Activated T-cell treated with anti-CD3 and anti-CD28 coated beads, Interleukin-2, amount 50 U/mL, for 4 hours (primary cell): ENCODE measurements at regions not wholly inside any gene's neighbourhood (a gene's known extent, or its start where the extent isn't known, plus 50 kb on each side); places are given as distances from the start of the nearest gene placed in this dataset.
"Not testable (repeated sequence)": the region's sequence is repeated elsewhere in the genome, so short reads cannot be mapped to it uniquely, and the experiment has no call there.

Experiments
- ATAC-seq, 2 donors: fragments of 200-7000 bp; cut with Tn5 transposase; one replicate each; pipeline ENCODE4 v1.10.0; 2021
- DNase-seq: peaks from one replicate; pipeline ENCODE4 v3.0.0-alpha.2; 2020
- H3K27me3 Mint-ChIP-seq: one replicate; pipeline ENCODE4 v1.8.0; 2021; ENCODE audit warnings: low read depth, mixed read lengths
- H3K36me3 Mint-ChIP-seq: one replicate; pipeline ENCODE4 v1.8.0; 2022; ENCODE audit warnings: mixed read lengths; ENCODE audit not compliant: insufficient read depth
- H3K4me1 Mint-ChIP-seq: one replicate; pipeline ENCODE4 v1.8.0; 2021; ENCODE audit warnings: low read depth, mixed read lengths
- H3K4me3 Mint-ChIP-seq: one replicate; pipeline ENCODE4 v1.8.0; 2021; ENCODE audit warnings: mild to moderate bottlenecking, moderate library complexity, mixed read lengths
- H3K9me3 Mint-ChIP-seq: one replicate; pipeline ENCODE4 v1.8.0; 2021; ENCODE audit warnings: mixed read lengths

GRCh38 chr2:13515254-13515653 lies 798.5 kb downstream of the TRIB2 start:
- ATAC-seq (no peak), DNase-seq (no peak)
- no peak overlapping the region for H3K4me3 Mint-ChIP-seq
- H3K4me1 Mint-ChIP-seq, result no peaks in the 10 kb centered on the region
- H3K36me3 Mint-ChIP-seq, result no peaks in the 10 kb centered on the region
- no peaks in the 10 kb centered on the region for H3K9me3 Mint-ChIP-seq
- H3K27me3 Mint-ChIP-seq, result no peaks in the 10 kb centered on the region

- no peaks in the 10 kb centered on the region for H3K27me3 Mint-ChIP-seq
- H3K4me3 Mint-ChIP-seq, result no peak overlapping the region
- ATAC-seq (no peak), DNase-seq (no peak)
- H3K4me1 Mint-ChIP-seq, result no peaks in the 10 kb centered on the region
- peaks cover 4% of the 10 kb centered on the region for H3K9me3 Mint-ChIP-seq
- no peaks in the 10 kb centered on the region for H3K36me3 Mint-ChIP-seq
These were observed 805.4 kb downstream of the TRIB2 start for GRCh38 chr2:13522096-13522495.

GRCh38 chr2:13522917-13523821 lies 806.4 kb downstream of the TRIB2 start:
- H3K4me3 Mint-ChIP-seq, result no peak overlapping the region
- H3K27me3 Mint-ChIP-seq, result no peaks in the 10 kb centered on the region
- no peaks in the 10 kb centered on the region for H3K4me1 Mint-ChIP-seq
- DNase-seq (no peak), ATAC-seq (no peak)
- peaks cover 4% of the 10 kb centered on the region for H3K9me3 Mint-ChIP-seq
- no peaks in the 10 kb centered on the region for H3K36me3 Mint-ChIP-seq

- Mint-ChIP-seq H3K4me1 (no peaks in the 10 kb centered on the region), H3K27me3 (no peaks in the 10 kb centered on the region), H3K4me3 (no peak overlapping the region), H3K9me3 (peaks cover 4% of the 10 kb centered on the region), H3K36me3 (no peaks in the 10 kb centered on the region)
- ATAC-seq (no peak), DNase-seq (no peak)
These were observed 807.8 kb downstream of the TRIB2 start for GRCh38 chr2:13524492-13524891.

GRCh38 chr2:13531735-13532410 lies 815.1 kb downstream of the TRIB2 start:
- H3K9me3 Mint-ChIP-seq, H3K4me3 Mint-ChIP-seq, H3K36me3 Mint-ChIP-seq, DNase-seq, H3K4me1 Mint-ChIP-seq, ATAC-seq, H3K27me3 Mint-ChIP-seq: not testable (repeated sequence)

GRCh38 chr2:13532781-13533523 lies 816.2 kb downstream of the TRIB2 start:
- ATAC-seq, DNase-seq, H3K36me3 Mint-ChIP-seq, H3K27me3 Mint-ChIP-seq, H3K9me3 Mint-ChIP-seq, H3K4me3 Mint-ChIP-seq, H3K4me1 Mint-ChIP-seq: not testable (repeated sequence)

GRCh38 chr2:13533524-13533922 lies 816.8 kb downstream of the TRIB2 start:
- no peak for ATAC-seq
- Mint-ChIP-seq H3K9me3 (no peaks in the 10 kb centered on the region), H3K4me1 (no peaks in the 10 kb centered on the region), H3K27me3 (no peaks in the 10 kb centered on the region), H3K36me3 (no peaks in the 10 kb centered on the region), H3K4me3 (no peak overlapping the region)
- DNase-seq, result no peak

GRCh38 chr2:13536941-13537340 lies 820.2 kb downstream of the TRIB2 start:
- Mint-ChIP-seq H3K36me3 (no peaks in the 10 kb centered on the region), H3K27me3 (no peaks in the 10 kb centered on the region), H3K9me3 (no peaks in the 10 kb centered on the region), H3K4me1 (no peaks in the 10 kb centered on the region), H3K4me3 (no peak overlapping the region)
- ATAC-seq, result no peak
- no peak for DNase-seq

GRCh38 chr2:13537771-13538349 lies 821.1 kb downstream of the TRIB2 start:
- no peaks in the 10 kb centered on the region for H3K4me1 Mint-ChIP-seq
- H3K36me3 Mint-ChIP-seq, result no peaks in the 10 kb centered on the region
- ATAC-seq (no peak), DNase-seq (no peak)
- H3K9me3 Mint-ChIP-seq, result no peaks in the 10 kb centered on the region
- no peak overlapping the region for H3K4me3 Mint-ChIP-seq
- no peaks in the 10 kb centered on the region for H3K27me3 Mint-ChIP-seq

- no peak for DNase-seq
- H3K27me3 Mint-ChIP-seq, result no peaks in the 10 kb centered on the region
- H3K4me1 Mint-ChIP-seq, result no peaks in the 10 kb centered on the region
- no peaks in the 10 kb centered on the region for H3K9me3 Mint-ChIP-seq
- no peak for ATAC-seq
- no peak overlapping the region for H3K4me3 Mint-ChIP-seq
- H3K36me3 Mint-ChIP-seq, result no peaks in the 10 kb centered on the region
These were observed 822.6 kb downstream of the TRIB2 start for GRCh38 chr2:13539296-13539695.

- H3K4me3 Mint-ChIP-seq, result no peak overlapping the region
- ATAC-seq (no peak), DNase-seq (no peak)
- no peaks in the 10 kb centered on the region for H3K4me1 Mint-ChIP-seq
- no peaks in the 10 kb centered on the region for H3K27me3 Mint-ChIP-seq
- no peaks in the 10 kb centered on the region for H3K36me3 Mint-ChIP-seq
- no peaks in the 10 kb centered on the region for H3K9me3 Mint-ChIP-seq
These were observed 825.3 kb downstream of the TRIB2 start for GRCh38 chr2:13542061-13542460.

- no peaks in the 10 kb centered on the region for H3K4me1 Mint-ChIP-seq
- H3K27me3 Mint-ChIP-seq, result no peaks in the 10 kb centered on the region
- ATAC-seq, result no peak
- no peaks in the 10 kb centered on the region for H3K36me3 Mint-ChIP-seq
- DNase-seq, result no peak
- H3K4me3 Mint-ChIP-seq, result no peak overlapping the region
- no peaks in the 10 kb centered on the region for H3K9me3 Mint-ChIP-seq
These were observed 825.9 kb downstream of the TRIB2 start for GRCh38 chr2:13542642-13543041.

- Mint-ChIP-seq H3K4me1 (no peaks in the 10 kb centered on the region), H3K9me3 (no peaks in the 10 kb centered on the region), H3K36me3 (no peaks in the 10 kb centered on the region), H3K4me3 (no peak overlapping the region), H3K27me3 (no peaks in the 10 kb centered on the region)
- ATAC-seq (no peak), DNase-seq (no peak)
These were observed 826.8 kb downstream of the TRIB2 start for GRCh38 chr2:13543550-13543949.

GRCh38 chr2:13545320-13545719 lies 828.6 kb downstream of the TRIB2 start:
- Mint-ChIP-seq H3K4me3 (no peak overlapping the region), H3K9me3 (no peaks in the 10 kb centered on the region), H3K27me3 (no peaks in the 10 kb centered on the region), H3K36me3 (no peaks in the 10 kb centered on the region), H3K4me1 (no peaks in the 10 kb centered on the region)
- DNase-seq (no peak), ATAC-seq (no peak)
